Neural cell (in vitro differentiated cells): ENCODE measurements at regions not wholly inside any gene's neighbourhood (a gene's known extent, or its start where the extent isn't known, plus 50 kb on each side); places are given as distances from the start of the nearest gene placed in this dataset.

Experiments
- EP300 ChIP-seq: fragments of 450-650 bp; conservative IDR thresholded peaks from 2 replicates; pipeline ENCODE4 v1.6.1; 2014; ENCODE audit warnings: antibody characterized with exemption, mild to moderate bottlenecking, moderate library complexity; ENCODE audit not compliant: poor library complexity, severe bottlenecking
- EZH2 ChIP-seq: fragments of 200-600, 300-800 bp; shearing (Covaris generic), sonication (generic); IDR thresholded peaks from 2 replicates; pipeline ENCODE4 v1.6.1; 2014; ENCODE audit warnings: antibody characterized with exemption, low read length, borderline replicate concordance, mild to moderate bottlenecking; ENCODE audit not compliant: insufficient read depth, poor library complexity, severe bottlenecking
- POLR2AphosphoS5 ChIP-seq: IDR thresholded peaks from 2 replicates; pipeline ENCODE4 v1.6.1; 2012
- RAD21 ChIP-seq: fragments of 450-650 bp; conservative IDR thresholded peaks from 2 replicates; pipeline ENCODE4 v1.6.1; 2014; ENCODE audit warnings: antibody characterized with exemption, mild to moderate bottlenecking, moderate library complexity
- TAF1 ChIP-seq: IDR thresholded peaks from 2 replicates; pipeline ENCODE4 v1.6.1; 2012; ENCODE audit warnings: low read depth
- TF ChIP-seq, protein P1 (sequence below): fragments of 450-650 bp; IDR thresholded peaks from 2 replicates; pipeline ENCODE4 v1.5.1; 2014; ENCODE audit warnings: antibody characterized with exemption, mild to moderate bottlenecking, moderate library complexity; ENCODE audit not compliant: poor library complexity, severe bottlenecking
- TF ChIP-seq, protein P2 (sequence below): IDR thresholded peaks from 2 replicates; pipeline ENCODE4 v1.6.1; 2012; ENCODE audit warnings: borderline replicate concordance

DNA sequence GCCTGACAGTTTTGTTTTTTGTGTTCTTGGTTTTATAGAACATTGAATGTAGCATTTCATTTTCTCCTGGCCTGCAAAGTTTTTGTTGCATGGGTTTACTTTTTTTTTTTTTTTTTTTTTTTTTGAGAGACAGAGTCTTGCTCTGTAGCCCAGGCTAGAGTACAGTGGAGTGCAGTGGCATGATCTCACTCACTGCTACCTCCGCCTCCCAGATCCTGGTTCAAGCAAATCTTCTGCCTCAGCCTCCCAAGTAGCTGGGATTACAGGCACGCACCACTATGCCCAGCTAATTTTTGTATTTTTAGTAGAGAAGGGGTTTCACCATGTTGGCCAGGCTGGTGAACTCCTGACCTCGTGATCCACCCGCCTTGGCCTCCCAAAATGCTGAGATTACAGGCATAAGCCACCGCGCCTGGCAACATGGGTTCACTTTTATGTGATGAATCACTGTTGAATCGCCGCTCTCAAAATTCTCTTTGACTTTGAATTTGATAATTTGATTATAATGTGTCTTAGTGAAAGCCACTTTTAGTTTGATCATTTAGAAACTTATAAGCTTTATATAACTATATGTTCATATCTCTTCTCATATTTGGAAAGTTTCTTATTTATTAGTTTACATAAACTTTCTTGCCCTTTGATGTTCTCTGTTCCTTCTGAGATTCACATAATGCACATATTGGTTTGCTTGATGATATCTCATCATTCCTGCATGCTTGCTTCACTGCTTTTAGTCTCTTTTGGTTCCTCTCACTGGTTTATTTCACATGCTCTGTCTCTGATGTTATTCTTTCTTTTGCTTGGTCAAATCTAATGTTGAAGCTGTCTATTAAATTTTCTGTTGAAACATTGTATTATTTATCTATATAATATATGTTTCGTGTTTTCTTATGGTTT is 589.0 kb upstream of the CNTN5 start:
- TF ChIP-seq, protein P1, sequence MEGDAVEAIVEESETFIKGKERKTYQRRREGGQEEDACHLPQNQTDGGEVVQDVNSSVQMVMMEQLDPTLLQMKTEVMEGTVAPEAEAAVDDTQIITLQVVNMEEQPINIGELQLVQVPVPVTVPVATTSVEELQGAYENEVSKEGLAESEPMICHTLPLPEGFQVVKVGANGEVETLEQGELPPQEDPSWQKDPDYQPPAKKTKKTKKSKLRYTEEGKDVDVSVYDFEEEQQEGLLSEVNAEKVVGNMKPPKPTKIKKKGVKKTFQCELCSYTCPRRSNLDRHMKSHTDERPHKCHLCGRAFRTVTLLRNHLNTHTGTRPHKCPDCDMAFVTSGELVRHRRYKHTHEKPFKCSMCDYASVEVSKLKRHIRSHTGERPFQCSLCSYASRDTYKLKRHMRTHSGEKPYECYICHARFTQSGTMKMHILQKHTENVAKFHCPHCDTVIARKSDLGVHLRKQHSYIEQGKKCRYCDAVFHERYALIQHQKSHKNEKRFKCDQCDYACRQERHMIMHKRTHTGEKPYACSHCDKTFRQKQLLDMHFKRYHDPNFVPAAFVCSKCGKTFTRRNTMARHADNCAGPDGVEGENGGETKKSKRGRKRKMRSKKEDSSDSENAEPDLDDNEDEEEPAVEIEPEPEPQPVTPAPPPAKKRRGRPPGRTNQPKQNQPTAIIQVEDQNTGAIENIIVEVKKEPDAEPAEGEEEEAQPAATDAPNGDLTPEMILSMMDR: no peak
- no peak for TF ChIP-seq EP300
- TF ChIP-seq POLR2AphosphoS5: no peak
- TF ChIP-seq EZH2: no peak
- TF ChIP-seq TAF1: no peak
- no peak for TF ChIP-seq RAD21
- TF ChIP-seq, protein P2, sequence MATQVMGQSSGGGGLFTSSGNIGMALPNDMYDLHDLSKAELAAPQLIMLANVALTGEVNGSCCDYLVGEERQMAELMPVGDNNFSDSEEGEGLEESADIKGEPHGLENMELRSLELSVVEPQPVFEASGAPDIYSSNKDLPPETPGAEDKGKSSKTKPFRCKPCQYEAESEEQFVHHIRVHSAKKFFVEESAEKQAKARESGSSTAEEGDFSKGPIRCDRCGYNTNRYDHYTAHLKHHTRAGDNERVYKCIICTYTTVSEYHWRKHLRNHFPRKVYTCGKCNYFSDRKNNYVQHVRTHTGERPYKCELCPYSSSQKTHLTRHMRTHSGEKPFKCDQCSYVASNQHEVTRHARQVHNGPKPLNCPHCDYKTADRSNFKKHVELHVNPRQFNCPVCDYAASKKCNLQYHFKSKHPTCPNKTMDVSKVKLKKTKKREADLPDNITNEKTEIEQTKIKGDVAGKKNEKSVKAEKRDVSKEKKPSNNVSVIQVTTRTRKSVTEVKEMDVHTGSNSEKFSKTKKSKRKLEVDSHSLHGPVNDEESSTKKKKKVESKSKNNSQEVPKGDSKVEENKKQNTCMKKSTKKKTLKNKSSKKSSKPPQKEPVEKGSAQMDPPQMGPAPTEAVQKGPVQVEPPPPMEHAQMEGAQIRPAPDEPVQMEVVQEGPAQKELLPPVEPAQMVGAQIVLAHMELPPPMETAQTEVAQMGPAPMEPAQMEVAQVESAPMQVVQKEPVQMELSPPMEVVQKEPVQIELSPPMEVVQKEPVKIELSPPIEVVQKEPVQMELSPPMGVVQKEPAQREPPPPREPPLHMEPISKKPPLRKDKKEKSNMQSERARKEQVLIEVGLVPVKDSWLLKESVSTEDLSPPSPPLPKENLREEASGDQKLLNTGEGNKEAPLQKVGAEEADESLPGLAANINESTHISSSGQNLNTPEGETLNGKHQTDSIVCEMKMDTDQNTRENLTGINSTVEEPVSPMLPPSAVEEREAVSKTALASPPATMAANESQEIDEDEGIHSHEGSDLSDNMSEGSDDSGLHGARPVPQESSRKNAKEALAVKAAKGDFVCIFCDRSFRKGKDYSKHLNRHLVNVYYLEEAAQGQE: no peak
